ENCODE measurements at regions not wholly inside any gene's neighbourhood (a gene's known extent, or its start where the extent isn't known, plus 50 kb on each side); places are given as distances from the start of the nearest gene placed in this dataset.

GRCh38 chr15:99503411-99503810 is 62.4 kb upstream of the MEF2A start:
- ATAC-seq (no peak), DNase-seq (ENCODE audit: low read depth, low spot score) (no peak)
- Histone ChIP-seq H3K27me3 (ENCODE audit: control insufficient read depth, insufficient read depth, low read length) (no peaks in the 10 kb centered on the region), H3K4me1 (ENCODE audit: control insufficient read depth, insufficient read depth, low read length) (no peaks in the 10 kb centered on the region), H3K27ac (ENCODE audit: low read length) (no peak overlapping the region), H3K4me3 (ENCODE audit: low read depth in 2 of 2, low read length in 2 of 2) (no peak overlapping the region), H3K36me3 (ENCODE audit: control insufficient read depth, insufficient read depth, low read length) (no peaks in the 10 kb centered on the region), H3K9me3 (ENCODE audit: control insufficient read depth, insufficient read depth, low read depth, low read length) (no peaks in the 10 kb centered on the region)
- ChIA-PET CTCF (no interaction called here), POLR2A (no interaction called here)
- no TSS peak for BruUV-seq (replicated peaks)
- intact Hi-C loops (cut with micrococcal nuclease; ENCODE audit: unreplicated experiment) (no loop called here), in situ Hi-C loops (cut with HindIII; ENCODE audit: low pct_unique_long_range_greater_than_20kb, low sequenced_read_pairs) (no loop called here)
- no peak for TF ChIP-seq CTCF (IDR thresholded peaks at IDR 0.05)

- Histone ChIP-seq H3K9me3 (ENCODE audit: control insufficient read depth, insufficient read depth, low read depth, low read length) (no peaks in the 10 kb centered on the region), H3K27me3 (ENCODE audit: control insufficient read depth, insufficient read depth, low read length) (no peaks in the 10 kb centered on the region), H3K36me3 (ENCODE audit: control insufficient read depth, insufficient read depth, low read length) (no peaks in the 10 kb centered on the region), H3K27ac (ENCODE audit: low read length) (no peak overlapping the region), H3K4me1 (ENCODE audit: control insufficient read depth, insufficient read depth, low read length) (no peaks in the 10 kb centered on the region), H3K4me3 (ENCODE audit: low read depth in 2 of 2, low read length in 2 of 2) (no peak overlapping the region)
- no peak for TF ChIP-seq POLR2AphosphoS5 (IDR thresholded peaks at IDR 0.05; ENCODE audit: low read depth, low read length)
- no peak for TF ChIP-seq SIN3A (IDR thresholded peaks at IDR 0.05; ENCODE audit: borderline replicate concordance, insufficient read depth, low read depth, low read length)
- no peak for TF ChIP-seq TCF7L2 (IDR thresholded peaks at IDR 0.05; ENCODE audit: low read depth, low read length)
- TF ChIP-seq REST (IDR thresholded peaks at IDR 0.05; ENCODE audit: insufficient read depth in 1 of 2, low read depth in 2 of 2, low read length in 1 of 2), result no peak
- TF ChIP-seq CTCF (IDR thresholded peaks at IDR 0.05), result no peak
- intact Hi-C loops (cut with micrococcal nuclease; ENCODE audit: unreplicated experiment), result no loop called here
- ChIA-PET POLR2A (no interaction called here), CTCF (interaction anchor here (0.7 kb wide), 1 partner anchor 12 kb away, joined by 3 read pairs; no protein-coding TSS in a partner anchor)
- no peak for ATAC-seq
- DNase-seq (ENCODE audit: low read depth, low spot score), result no peak
- in situ Hi-C loops (cut with HindIII; ENCODE audit: low pct_unique_long_range_greater_than_20kb, low sequenced_read_pairs), result no loop called here
- no TSS peak for BruUV-seq (replicated peaks)
These were observed 61.5 kb upstream of the MEF2A start for GRCh38 chr15:99504071-99504822.
